HG02938 (cell line): ENCODE measurements at regions not wholly inside any gene's neighbourhood (a gene's known extent, or its start where the extent isn't known, plus 50 kb on each side); places are given as distances from the start of the nearest gene placed in this dataset.

Source experiments
- ATAC-seq: cut with Tn5 transposase; IDR thresholded peaks from one replicate; pipeline ENCODE4 v1.9.1; 2021; ENCODE audit warnings: mild to moderate bottlenecking, moderate library complexity; ENCODE audit not compliant: unreplicated experiment

DNA sequence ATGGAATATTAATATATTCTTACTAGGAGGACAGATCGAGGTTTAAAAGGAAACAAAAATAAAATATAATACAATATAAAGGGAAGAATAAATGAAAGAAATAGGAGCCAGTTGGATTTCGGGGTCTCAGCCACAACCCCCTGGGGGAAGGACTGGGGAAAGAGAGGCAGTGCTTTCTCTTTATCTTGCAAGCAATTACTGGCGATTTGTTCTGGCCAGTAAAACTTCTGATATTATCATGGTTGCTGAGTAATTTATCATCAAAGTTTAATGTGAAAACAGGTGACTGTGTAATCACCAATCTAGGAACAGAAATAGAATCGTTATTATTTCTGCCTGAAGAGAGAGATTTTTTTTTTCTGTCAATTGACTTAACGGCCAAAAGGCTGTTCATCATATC lies 917.7 kb upstream of the CELF4 start:
- ATAC-seq: no peak

DNA sequence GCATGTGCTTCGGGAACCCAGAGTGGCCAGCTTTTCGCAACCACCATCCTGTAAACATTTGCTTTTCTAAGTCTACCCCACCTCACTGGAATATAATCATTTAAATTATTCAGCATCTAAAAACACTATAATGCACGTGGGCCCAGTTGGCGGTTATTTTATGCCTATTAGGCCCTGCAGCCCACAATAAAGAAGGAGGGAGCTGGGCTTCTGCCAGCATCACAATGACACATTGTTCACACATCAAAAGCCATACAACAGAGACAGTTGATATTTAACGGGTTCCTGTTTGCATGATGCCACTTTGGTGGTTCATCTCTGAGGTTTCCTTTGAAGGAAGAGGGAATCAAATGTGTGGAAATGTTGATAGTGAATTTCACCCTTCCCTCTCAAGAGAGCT lies 916.0 kb upstream of the CELF4 start:
- ATAC-seq: no peak

DNA sequence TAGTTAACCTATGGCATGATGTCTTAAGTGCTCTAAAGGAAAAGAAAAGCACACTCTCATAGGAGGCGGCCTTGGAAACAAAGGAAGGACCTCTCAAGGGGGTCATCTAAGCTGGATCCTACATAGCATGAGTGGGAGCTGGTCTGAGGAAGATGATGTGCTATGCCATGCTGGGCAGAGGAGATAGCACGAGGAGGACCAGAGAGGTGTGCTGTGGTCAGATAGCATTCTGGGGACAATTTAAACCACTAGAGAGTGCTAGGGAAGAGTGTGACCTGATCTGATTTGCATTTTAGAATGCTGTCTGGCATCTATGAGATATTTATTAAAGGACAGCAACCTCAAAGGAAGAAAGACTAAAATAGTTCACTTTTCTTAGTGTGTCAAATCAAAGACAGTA lies 910.1 kb upstream of the CELF4 start:
- no peak for ATAC-seq

DNA sequence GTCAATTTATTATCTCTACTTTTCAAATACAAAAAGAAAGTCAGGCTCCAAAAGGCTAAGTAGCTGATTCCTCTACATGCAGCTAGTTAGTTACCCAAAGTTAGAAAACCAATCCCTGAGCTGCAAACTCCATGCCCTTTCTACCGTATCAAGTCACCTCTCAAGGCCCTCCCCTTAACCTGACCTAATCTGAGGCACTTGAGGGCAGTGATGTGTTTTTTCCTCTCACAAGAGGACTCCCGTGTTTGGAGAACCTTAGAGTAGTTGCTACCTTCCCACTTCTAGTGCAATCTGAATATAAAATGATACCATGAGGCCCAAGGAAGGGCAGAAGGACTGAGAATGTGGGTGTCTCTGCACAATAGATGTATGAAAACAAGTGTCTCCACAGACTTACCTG lies 907.9 kb upstream of the CELF4 start:
- no peak for ATAC-seq

DNA sequence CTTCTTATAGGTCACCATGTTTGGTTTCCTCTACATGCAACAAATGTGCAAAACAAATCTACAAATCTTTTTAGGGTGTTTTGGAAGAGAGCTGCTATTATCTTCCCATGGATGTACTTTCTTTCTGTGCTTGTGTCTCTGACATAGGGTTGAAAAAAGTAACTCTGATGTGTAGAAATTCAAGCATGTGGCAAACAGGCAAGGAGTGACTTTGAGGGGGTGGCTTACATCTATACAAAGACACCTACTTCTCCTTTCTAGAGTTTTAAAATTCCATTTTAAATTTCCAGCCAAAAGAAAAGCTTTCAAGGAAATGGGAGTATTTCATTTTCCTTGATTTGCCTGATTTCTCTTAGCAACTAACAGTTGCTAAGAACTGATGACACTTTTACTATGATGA lies 904.8 kb upstream of the CELF4 start:
- no peak for ATAC-seq

DNA sequence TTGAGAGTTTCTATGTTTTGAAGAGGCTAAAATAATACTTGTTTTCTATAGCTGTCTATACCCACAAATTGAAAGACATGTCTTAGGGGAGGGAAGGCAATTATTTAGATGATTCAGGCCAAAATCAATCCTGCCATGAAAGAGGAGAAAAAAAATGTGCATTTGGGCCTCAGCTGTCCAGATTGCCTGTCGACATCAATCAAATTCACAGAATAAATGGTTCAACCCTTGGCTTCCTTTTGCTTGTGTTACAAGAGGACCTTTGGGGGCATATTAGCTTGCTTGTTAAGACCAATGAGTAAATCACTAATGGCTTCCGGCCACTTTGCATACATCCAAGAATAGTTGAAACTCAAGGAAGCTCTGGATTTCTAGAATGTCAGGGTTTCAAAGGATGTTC lies 900.8 kb upstream of the CELF4 start:
- ATAC-seq: no peak

DNA sequence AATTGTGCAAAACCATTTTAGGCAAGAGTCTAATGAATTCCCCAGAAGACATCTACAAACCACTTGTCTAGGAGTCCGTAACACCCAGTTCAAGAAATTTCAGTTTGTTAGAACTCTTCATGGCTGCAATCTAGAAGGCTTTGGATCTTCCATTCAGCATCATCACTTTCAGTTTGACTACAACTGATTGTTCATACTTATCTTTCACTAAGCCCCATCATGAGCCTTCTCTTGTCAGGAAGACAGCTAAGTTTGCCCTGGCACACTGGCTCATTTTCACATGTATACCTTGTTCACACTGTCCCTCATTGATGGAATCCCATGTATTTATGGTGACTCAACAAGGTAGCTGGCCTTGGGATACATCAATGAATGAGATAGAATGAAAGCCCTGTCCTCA lies 898.4 kb upstream of the CELF4 start:
- ATAC-seq: no peak

DNA sequence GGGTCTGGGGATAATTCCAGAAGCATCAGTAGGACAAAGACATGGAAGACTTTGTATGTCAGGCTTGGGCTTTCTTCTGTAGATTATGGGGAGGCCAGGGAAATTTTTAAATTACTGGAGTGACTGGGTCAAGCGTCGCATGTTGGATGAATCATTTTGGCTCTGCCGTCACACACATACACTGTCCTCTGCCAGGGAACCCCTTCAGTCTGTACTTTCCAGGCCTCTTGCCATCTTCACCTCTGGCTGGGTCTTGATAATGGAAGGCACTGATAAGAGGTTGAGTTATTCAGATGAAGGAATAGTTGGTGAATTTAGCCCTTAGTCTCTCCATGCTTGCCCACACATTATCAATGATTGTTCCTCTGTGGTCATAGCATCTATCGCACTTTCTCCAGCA lies 895.1 kb upstream of the CELF4 start:
- ATAC-seq: no peak

DNA sequence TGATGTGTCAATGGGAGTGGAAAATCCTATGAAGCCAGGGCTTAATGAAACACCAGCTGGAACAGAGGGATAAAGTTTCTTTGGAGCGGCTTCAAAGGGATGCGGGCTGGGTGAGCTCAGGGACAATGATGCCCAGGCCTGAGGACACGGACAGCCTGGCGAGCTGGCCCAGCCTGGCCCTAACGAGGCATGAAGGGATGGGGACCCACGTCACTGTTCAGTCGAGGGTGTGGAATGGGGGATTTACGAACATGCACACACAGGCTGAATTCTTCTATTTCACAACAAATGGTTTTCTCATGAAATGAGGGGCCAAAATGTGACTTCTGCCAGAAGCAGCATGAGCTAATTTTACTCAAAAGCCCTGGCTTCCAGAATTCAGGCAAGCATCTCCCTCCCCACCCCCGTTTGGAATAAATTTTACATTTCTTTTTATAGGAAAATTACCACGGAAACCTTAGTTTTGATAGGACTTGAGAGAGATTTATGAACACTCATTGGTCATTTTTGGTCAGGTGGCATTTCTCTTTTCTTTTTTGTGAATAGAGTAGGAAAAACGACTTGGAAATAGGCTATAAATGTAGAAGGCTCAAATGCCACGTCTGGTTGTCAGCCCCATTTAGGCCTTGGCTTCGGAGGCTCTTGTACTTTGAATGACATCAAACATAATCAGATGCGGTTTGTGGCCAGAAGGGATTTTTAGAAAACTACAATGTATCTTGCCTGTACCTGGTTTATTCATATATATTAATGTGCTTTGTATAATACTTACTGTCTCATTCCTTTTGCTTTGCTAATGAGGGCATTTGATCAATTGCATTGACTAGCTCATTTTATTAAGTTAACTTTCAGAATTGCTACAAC lies 893.8 kb upstream of the CELF4 start:
- no peak for ATAC-seq

DNA sequence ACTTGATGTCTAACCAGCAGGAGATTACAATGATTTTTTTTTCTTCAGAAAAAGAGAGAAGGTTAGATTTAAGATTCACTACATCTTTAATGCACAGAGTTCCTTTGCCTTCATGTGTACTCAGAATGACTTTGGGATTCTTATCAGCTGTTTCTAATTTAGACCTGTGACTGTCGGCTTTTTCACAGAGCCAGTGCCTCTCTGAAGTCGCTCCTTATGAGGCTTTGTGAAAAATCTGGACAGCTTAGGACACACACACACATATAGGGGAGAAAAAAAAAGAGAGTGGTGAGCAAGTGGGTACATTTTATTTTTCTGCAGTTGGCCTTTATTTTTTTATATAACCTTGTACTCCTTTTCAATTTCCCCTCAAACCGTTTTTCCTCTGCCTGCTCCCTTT lies 893.1 kb upstream of the CELF4 start:
- ATAC-seq: no peak

DNA sequence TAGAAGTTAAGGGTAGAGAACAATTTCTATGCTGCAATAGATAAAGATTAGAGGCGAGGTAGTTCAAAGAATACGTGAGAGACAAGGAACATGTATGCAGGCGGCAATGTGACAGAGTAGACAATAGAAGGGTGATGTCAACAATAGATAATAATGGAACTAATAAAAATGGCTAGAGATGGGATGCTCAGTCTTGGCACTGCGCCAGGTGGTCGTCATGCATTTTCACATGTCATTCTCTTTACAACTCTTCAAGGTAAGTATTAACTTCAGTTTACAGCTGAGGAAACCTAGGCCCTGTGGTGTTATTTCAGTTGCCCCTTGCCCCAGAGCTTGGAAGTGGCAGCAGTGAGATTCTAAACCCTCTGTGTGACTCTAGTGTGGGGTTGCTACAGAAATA lies 890.7 kb upstream of the CELF4 start:
- ATAC-seq: no peak

DNA sequence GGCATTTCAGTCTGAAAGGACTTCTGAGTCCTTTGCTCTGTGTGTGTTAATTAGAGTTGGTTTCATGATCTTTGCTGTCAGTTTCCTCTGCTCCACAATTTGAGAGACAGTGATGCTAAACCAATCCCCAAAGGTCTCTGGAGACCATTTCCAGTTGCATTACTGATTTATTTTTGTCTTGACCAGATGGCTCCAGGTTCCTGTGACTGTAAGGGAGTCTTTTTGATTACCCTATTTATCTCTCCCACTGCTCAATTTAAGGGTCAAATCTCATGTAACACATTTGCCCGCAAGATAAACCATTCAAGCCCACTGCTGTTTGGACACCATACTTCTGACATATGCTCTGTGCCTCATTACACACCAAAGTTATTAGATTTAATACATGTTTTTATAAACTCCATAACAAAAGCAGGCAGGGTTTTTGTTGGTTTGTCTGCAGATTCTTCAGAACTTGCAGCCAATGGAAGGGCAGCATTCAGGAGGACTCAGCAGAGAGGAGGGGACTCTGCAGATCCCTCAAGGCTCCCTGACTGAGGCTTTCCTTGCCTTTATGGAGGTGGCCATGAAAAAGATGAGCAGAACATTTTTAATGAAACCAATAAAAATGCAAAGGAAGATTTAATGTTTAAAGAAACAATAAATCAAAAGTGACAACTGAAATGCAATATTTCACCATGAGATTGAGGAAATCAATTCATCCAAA lies 889.3 kb upstream of the CELF4 start:
- ATAC-seq: no peak

DNA sequence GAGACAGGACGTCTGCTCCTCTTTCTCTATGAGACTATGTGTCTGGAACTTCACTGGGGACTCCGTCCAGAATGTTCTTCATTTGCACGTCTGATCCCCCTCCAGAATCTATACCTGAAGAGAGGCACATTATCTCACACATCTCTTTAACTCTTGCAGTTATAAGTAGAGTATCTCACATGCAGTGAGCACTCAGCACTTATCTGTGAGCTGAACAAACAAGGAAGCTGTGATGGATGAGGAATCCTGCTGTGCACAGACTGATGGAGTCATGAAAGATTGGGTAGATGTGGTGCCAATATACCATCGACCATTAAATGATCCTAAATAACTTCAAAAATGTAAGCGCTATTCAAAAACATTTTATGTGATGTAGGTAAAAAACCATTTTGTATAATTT lies 888.3 kb upstream of the CELF4 start:
- no peak for ATAC-seq

DNA sequence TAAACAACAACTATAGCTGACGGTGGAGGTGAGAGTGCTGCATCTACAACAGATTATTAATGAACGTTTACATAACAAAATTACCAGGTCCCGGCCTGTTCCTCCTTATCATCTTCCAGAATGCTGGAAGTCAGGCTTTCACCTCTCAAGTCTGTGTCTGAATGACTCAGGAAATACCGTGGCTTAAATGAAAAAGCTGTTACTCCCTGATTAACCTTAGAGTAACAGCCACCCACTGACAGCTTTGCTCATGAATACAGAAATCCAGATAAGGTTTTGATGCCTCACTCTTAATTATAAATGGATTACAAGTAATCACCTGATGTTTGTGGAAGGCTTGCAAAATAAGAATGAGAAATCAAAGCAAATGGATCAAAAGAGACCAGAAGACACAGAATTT lies 885.3 kb upstream of the CELF4 start:
- no peak for ATAC-seq

DNA sequence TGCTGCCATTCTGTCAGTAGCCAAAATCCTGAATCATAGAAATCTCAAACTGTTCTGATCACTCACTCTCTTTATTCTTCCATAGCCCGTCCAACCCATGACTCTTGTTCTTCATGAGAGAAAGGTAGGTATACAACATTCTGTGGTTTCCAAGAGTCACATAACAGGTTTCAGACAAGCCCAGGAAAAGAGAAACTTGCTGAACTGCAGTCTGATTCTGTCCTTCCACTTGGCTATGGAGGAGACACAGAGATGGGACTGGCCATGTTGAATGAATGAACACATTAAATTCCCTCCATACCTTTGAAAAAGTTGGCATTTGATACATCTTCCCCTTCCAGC lies 880.2 kb upstream of the CELF4 start:
- ATAC-seq: no peak

DNA sequence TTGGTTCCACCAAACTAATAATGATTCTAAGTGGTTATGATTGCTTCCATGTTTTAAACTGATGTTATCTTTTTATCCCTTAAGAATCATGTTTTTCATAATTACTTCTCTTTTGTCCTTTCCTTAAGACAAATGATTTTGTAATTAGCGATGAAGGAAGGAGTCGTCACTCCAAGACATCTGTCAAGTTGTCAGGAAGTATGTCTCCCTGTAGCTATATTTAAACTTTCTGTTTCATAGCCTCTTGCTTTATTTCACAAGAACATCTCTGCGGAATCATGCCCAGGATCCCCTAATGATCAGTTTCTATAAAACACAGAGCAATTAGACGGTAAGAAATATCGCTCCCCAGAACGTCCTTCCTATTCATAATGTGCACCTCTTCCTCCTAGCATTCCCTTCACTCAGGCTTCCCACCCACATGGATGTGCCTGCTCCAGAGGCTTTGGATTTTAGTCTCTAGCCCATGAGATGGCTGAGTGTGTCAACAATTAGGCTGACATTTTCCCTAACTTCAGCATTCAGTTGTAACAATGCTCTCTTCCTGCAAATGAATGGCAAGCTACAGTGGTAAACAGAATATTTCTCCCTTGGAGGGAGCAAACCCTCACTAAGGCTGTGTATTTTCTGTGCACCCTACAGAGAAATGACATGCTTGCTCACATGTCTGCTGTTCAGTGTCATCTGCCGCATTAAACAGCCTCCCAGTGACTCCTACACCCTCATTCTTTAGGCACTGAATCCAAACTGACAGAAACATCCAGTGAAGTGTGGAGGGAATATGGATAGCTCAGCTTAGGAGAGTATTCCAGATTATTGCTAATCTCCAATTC lies 879.6 kb upstream of the CELF4 start:
- ATAC-seq: no peak

DNA sequence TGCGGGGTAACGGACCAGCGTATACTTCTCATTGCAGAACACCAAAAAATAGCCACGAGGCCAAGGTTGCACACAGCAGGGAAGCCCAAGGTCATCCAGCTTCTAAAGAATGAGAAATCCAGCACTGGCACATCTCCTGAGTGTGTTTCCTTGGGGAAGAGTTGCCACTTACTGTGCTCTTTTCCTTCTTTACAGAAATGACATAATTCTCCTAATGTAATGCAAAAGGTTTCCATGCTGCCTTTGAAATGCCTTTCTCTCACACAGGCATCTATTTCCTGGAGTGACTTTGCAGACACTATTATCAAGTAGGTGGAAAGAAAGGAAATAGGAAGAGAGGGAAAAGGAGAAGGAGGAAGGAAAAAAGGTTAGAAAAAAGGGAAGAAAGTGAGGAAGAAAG lies 862.1 kb upstream of the CELF4 start:
- ATAC-seq: no peak

DNA sequence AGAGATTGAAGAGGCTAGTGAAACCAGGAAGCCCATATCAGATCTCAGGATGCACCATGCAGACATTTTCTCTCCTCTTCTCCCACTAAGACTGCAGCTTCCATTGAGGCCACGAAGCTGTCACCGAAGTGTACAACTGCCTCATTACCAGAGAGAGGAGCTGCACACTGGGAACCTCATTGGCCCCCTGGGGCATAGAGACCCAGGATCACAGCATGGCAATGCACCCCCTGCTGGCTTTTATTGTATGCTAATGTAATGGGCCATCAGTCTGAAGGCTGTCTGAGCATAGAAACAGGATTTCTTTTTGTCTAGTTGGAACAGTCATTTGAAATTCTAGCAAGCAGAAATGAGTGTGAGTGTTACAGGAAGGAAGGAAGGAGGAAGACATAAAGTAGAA lies 861.6 kb upstream of the CELF4 start:
- ATAC-seq: no peak

DNA sequence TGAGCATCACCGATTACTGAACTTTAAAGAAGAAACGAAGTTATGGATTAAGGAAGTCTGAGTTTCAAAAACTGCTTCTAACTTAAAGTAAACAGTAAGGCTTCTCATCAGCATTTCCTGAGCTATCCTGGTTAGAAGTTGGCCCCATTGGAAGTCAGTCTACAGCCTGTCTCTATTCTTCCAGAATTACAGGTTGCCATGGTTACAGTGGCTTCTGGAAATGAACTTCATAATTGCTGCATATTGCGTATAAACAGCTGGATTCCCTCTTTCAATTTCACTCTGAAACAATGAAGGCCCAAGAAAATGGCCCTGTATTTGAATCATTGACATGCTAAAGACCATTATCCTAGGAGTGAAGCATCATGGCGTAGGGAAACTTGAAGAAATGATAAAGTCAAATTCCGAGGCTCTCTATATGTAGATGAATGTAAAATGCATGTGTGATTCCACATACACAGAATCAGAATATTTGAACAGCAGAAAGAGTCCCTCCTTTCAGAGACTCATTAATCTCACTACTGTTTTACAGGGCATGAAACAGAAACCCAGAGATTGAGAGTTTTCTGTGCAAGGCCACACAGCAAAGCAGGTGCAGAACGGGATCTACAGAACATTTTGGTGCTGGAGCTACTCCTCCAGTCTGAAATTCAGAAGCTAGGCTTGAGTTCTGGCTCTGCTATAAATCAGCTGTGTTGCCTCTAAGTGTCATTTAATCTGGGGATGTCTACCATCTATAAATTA lies 856.4 kb upstream of the CELF4 start:
- ATAC-seq: no peak

DNA sequence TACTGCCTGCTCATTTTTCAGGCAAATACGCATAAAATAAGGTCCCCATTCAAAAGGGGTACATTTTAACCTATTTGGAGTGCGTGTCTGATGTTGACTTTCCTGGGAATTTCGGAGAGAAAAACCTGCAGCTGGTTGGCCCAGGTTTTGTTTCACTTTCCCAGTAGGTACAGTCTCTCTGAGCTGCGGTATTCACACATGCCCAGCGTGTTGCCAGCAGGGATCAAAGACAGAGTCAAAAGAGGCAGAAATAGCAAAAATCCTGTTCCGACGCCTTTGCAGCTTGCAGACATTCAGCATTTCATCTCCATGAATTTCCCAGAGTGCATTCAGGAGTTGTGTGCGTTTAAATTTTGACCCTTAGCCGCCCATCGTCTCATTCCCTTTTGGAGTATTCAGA lies 855.4 kb upstream of the CELF4 start:
- ATAC-seq: no peak

DNA sequence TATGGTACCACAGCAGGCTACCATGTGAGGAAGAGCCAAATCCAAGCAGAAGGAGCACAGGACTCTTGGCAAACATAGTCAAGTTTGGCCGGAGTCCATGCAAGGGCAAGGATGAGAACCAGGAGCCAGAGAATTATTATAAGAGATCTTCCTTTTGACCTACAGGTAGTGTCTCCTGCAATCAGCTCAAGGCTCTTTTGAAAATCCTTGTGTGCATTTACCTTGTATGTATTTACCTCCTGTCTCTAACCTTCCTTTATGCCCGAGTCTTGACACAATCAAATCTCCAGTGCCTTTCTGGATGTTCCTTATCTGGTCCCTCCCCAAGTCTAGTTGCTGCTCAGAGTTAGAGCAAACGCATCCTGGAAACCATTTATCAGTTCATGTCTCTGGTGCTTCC lies 855.0 kb upstream of the CELF4 start:
- ATAC-seq: no peak
